GM23338 (cell line): ENCODE measurements at regions not wholly inside any gene's neighbourhood (a gene's known extent, or its start where the extent isn't known, plus 50 kb on each side); places are given as distances from the start of the nearest gene placed in this dataset.

ENCODE experiments used
- CREB1 ChIP-seq: fragments of 250-450 bp; sonication (Bioruptor Pico); IDR thresholded peaks from 2 replicates; pipeline ENCODE4 v1.5.0; 2020; ENCODE audit warnings: low read depth, mild to moderate bottlenecking, moderate library complexity
- CTCF ChIP-seq, 2 experiments: fragments of 200-600 bp in 1 of 2; sonication (generic) in 1 of 2; conservative IDR thresholded peaks; 2 replicates each; pipeline versions ENCODE4 v1.5.1 to v1.6.1; 2016 to 2017; ENCODE audit warnings: antibody characterized with exemption in 2 of 2, low read depth in 2 of 2, mild to moderate bottlenecking in 2 of 2, moderate library complexity in 1 of 2
- EZH2 ChIP-seq: fragments of 200-600 bp; sonication (generic); IDR thresholded peaks from one replicate; pipeline ENCODE4 v1.8.0; 2017; ENCODE audit warnings: antibody characterized with exemption, mild to moderate bottlenecking, low read depth; ENCODE audit not compliant: unreplicated experiment
- EZH2phosphoT487 ChIP-seq: fragments of 200-600 bp; sonication (generic); IDR thresholded peaks from one replicate; pipeline ENCODE4 v1.8.1; 2018; ENCODE audit warnings: antibody characterized with exemption; ENCODE audit not compliant: unreplicated experiment
- JUNB ChIP-seq: IDR thresholded peaks from one replicate; pipeline ENCODE4 v1.6.1; 2016; ENCODE audit warnings: antibody characterized with exemption; ENCODE audit not compliant: unreplicated experiment
- NANOG ChIP-seq: IDR thresholded peaks from 2 replicates; pipeline ENCODE4 v1.6.1; 2016; ENCODE audit warnings: antibody characterized with exemption, borderline replicate concordance
- POLR2AphosphoS5 ChIP-seq: IDR thresholded peaks from 2 replicates; pipeline ENCODE4 v1.6.1; 2016; ENCODE audit warnings: antibody characterized with exemption, low read depth
- REST ChIP-seq: IDR thresholded peaks from one replicate; pipeline ENCODE4 v1.6.1; 2018; ENCODE audit warnings: antibody characterized with exemption; ENCODE audit not compliant: unreplicated experiment
- STAT1 ChIP-seq: IDR thresholded peaks from one replicate; pipeline ENCODE4 v1.6.1; 2016; ENCODE audit warnings: antibody characterized with exemption; ENCODE audit not compliant: unreplicated experiment
- ZNF114 ChIP-seq: fragments of 250-450 bp; sonication (Bioruptor Pico); IDR thresholded peaks from 2 replicates; pipeline ENCODE4 v1.5.0; 2020; ENCODE audit warnings: mild to moderate bottlenecking, moderate library complexity
- ZNF331 ChIP-seq: fragments of 250-450 bp; sonication (Bioruptor Pico); IDR thresholded peaks from 2 replicates; pipeline ENCODE4 v1.5.0; 2020; ENCODE audit warnings: low read depth, mild to moderate bottlenecking, moderate library complexity
- TF ChIP-seq, protein P1 (sequence below): IDR thresholded peaks from 2 replicates; pipeline ENCODE4 v1.6.1; 2016; ENCODE audit warnings: antibody characterized with exemption
- TF ChIP-seq, protein P2 (sequence below): fragments of 250-450 bp; sonication (Bioruptor Pico); IDR thresholded peaks from 2 replicates; pipeline ENCODE4 v1.5.0; 2020; ENCODE audit warnings: mild to moderate bottlenecking, moderate library complexity

DNA sequence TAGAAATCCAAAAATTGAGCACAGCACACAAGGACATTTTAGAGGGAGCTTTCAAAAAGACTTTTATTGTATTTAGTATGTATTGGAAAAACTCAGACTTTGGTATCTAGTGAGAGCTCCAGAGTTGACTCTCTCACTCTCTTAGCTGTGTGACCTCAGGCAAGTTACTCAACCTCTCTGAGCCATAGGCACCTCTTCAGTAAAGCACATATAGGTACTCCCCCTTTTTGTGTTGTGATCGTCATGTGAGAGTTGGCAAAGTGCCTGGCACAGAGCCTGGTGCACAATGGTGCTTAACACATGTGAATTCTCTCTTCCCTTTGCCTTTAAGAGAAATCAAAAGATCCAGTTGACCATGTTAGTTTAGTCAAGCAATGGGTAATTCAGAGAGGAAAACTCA, 186.2 kb downstream of the TMEM38B start:
- no peak for TF ChIP-seq CTCF (conservative IDR thresholded peaks at IDR 0.05; ENCODE audit: low read depth in 2 of 2)
- TF ChIP-seq EZH2, result no peak
- no peak for TF ChIP-seq CREB1 (CRISPR knock-in tag)
- no peak for TF ChIP-seq POLR2AphosphoS5
- TF ChIP-seq EZH2phosphoT487, result no peak
- no peak for TF ChIP-seq REST
- no peak for TF ChIP-seq STAT1
- TF ChIP-seq JUNB, result no peak
- TF ChIP-seq NANOG, result no peak
- TF ChIP-seq ZNF114, result no peak
- TF ChIP-seq, protein P1, sequence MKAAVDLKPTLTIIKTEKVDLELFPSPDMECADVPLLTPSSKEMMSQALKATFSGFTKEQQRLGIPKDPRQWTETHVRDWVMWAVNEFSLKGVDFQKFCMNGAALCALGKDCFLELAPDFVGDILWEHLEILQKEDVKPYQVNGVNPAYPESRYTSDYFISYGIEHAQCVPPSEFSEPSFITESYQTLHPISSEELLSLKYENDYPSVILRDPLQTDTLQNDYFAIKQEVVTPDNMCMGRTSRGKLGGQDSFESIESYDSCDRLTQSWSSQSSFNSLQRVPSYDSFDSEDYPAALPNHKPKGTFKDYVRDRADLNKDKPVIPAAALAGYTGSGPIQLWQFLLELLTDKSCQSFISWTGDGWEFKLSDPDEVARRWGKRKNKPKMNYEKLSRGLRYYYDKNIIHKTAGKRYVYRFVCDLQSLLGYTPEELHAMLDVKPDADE, result no peak
- TF ChIP-seq, protein P2, sequence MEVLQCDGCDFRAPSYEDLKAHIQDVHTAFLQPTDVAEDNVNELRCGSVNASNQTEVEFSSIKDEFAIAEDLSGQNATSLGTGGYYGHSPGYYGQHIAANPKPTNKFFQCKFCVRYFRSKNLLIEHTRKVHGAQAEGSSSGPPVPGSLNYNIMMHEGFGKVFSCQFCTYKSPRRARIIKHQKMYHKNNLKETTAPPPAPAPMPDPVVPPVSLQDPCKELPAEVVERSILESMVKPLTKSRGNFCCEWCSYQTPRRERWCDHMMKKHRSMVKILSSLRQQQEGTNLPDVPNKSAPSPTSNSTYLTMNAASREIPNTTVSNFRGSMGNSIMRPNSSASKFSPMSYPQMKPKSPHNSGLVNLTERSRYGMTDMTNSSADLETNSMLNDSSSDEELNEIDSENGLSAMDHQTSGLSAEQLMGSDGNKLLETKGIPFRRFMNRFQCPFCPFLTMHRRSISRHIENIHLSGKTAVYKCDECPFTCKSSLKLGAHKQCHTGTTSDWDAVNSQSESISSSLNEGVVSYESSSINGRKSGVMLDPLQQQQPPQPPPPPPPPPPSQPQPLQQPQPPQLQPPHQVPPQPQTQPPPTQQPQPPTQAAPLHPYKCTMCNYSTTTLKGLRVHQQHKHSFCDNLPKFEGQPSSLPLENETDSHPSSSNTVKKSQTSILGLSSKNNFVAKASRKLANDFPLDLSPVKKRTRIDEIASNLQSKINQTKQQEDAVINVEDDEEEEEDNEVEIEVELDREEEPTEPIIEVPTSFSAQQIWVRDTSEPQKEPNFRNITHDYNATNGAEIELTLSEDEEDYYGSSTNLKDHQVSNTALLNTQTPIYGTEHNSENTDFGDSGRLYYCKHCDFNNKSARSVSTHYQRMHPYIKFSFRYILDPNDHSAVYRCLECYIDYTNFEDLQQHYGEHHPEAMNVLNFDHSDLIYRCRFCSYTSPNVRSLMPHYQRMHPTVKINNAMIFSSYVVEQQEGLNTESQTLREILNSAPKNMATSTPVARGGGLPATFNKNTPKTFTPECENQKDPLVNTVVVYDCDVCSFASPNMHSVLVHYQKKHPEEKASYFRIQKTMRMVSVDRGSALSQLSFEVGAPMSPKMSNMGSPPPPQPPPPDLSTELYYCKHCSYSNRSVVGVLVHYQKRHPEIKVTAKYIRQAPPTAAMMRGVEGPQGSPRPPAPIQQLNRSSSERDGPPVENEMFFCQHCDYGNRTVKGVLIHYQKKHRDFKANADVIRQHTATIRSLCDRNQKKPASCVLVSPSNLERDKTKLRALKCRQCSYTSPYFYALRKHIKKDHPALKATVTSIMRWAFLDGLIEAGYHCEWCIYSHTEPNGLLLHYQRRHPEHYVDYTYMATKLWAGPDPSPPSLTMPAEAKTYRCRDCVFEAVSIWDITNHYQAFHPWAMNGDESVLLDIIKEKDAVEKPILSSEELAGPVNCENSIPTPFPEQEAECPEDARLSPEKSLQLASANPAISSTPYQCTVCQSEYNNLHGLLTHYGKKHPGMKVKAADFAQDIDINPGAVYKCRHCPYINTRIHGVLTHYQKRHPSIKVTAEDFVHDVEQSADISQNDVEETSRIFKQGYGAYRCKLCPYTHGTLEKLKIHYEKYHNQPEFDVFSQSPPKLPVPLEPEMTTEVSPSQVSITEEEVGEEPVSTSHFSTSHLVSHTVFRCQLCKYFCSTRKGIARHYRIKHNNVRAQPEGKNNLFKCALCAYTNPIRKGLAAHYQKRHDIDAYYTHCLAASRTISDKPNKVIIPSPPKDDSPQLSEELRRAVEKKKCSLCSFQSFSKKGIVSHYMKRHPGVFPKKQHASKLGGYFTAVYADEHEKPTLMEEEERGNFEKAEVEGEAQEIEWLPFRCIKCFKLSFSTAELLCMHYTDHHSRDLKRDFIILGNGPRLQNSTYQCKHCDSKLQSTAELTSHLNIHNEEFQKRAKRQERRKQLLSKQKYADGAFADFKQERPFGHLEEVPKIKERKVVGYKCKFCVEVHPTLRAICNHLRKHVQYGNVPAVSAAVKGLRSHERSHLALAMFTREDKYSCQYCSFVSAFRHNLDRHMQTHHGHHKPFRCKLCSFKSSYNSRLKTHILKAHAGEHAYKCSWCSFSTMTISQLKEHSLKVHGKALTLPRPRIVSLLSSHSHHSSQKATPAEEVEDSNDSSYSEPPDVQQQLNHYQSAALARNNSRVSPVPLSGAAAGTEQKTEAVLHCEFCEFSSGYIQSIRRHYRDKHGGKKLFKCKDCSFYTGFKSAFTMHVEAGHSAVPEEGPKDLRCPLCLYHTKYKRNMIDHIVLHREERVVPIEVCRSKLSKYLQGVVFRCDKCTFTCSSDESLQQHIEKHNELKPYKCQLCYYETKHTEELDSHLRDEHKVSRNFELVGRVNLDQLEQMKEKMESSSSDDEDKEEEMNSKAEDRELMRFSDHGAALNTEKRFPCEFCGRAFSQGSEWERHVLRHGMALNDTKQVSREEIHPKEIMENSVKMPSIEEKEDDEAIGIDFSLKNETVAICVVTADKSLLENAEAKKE, result no peak
- TF ChIP-seq ZNF331 (CRISPR knock-in tag), result no peak
